ENCODE measurements at regions not wholly inside any gene's neighbourhood (a gene's known extent, or its start where the extent isn't known, plus 50 kb on each side); places are given as distances from the start of the nearest gene placed in this dataset.

DNA sequence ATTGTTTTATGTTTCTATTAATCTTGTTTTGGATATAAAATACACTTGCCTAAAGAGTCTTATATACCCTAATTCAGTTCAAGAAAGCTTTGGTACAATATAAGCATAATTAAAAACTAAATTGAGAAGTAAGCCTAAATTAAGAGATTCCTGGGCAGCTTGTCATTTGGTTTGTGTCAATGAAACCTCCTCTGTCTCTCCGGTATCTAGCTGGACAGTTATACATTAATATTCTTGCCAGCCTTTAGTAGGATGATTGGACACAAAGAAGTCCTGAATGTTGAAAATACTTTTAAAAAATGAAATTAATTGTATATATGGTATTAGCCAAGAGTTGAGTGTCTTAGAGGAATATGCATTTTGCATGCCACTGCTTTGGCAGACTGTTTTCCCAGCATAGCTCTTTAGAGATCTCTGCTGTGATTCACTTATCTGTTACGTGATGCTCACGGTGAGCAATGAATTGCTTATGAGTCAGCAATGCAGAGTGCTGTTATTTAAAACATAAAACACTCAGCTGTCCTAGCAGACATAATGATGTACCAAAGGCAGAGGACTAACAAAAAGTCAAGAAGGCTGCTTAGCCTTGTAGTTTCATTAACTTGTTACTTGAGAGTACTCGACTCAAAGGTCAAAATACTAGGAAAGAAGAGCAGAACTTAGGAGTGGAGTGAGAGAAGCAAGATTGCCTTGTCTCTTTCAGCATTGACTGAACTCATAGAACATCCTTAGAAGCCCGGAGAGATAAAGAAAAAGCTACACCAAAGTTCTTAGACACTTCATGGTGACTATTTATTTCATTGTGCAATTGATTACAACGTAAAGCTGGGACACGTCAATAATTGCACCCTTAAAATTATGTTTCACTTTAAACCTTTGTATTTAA, 1296.1 kb upstream of the PCDH7 start:
- DNase-seq, result peak; percentile 90

DNA sequence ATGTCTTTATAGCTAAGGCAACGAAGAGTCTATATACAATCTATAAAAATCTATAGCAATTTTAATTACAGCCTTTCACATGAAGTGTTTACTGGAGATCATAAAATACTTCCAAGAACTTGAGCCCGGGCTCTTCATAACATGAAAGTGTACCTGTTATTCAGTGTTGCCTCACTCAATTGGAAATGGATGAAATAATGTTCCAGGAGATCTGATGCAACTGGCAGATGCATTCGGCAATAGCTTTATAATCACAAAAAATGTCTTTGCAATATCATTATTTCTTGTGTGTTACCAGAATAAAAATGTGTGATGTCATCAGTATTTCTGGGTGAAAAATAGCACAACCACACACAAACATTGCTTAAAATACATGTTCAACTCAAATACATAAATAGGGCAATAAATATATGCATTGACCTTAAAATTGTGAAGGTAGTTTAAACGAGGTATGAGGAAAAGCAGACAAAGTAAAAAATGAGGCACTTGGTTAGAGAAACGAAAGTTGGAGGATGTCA, 1266.8 kb upstream of the PCDH7 start:
- DNase-seq, result no peak

DNA sequence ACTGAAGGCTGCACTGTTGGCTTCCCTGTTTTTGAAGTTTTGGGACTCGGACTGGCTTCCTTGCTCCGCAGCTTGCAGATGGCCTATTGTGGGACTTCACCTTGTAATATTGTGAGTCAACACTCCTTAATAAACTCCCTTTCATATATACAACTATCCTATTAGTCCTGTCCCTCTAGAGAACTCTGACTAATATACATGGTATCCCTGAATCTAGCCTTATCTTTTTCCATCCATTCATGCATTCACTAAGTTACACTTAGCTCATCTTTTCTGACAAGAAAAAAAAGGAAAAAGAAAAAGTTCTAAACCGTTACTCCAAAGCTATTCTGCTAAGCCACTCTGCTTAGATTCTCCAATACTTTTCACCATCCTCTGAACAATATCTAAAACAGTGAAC, 1260.2 kb upstream of the PCDH7 start:
- peak; percentile 3 for DNase-seq

- no peak for DNase-seq
Measured at GRCh38 chr4:29467044-29467717, 1253.0 kb upstream of the PCDH7 start.
